ENCODE measurements at regions not wholly inside any gene's neighbourhood (a gene's known extent, or its start where the extent isn't known, plus 50 kb on each side); places are given as distances from the start of the nearest gene placed in this dataset.

DNA sequence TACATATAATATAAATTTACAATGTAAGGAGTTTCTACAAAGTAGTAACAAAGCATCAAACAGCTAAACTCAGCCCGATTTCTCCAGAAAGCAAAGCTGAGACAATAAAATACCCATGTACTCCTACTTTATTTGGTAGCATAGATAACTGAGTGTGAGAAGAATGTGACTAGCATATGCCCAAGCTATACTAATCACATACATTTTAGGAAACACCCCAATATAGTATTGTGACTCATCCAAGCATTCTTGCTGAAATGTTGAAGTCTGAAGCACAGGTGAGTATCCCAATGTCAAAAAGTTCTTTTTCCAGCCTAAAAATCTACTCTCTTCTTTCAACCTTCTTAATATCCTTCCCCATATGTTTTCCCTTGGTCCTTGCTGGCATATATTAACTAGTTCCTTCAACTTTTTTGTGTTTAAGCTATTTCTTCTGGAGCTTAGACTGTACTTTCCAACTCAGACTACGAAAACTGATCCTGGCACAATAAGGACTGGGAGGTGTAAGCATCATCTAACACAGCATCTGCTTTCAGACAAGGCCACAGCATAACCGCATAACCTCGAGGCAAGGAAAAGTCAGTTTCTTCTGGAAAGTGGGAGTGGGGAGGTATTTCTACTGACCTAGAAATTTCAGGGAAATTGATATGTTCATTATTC is 163.0 kb upstream of the RNPC3 start:
- Histone ChIP-seq H3K36me3 (no peaks in the 10 kb centered on the region), H3K9me3 (no peaks in the 10 kb centered on the region), H3K4me3 (no peak overlapping the region), H3K27ac (no peak overlapping the region), H3K27me3 (no peaks in the 10 kb centered on the region), H3K4me1 (no peaks in the 10 kb centered on the region)
- ATAC-seq (no peak), DNase-seq (no peak)
- intact Hi-C loops (cut with DNase I) = no loop called here
- WGBS (ENCODE audit: insufficient coverage, low coverage, low lambda C conversion rate, missing lambda C conversion rate) = 74% methylated on average over 4 of the region's 4 CpGs
- TF ChIP-seq POLR2A (IDR thresholded peaks at IDR 0.05) = no peak
- TF ChIP-seq, protein P1, sequence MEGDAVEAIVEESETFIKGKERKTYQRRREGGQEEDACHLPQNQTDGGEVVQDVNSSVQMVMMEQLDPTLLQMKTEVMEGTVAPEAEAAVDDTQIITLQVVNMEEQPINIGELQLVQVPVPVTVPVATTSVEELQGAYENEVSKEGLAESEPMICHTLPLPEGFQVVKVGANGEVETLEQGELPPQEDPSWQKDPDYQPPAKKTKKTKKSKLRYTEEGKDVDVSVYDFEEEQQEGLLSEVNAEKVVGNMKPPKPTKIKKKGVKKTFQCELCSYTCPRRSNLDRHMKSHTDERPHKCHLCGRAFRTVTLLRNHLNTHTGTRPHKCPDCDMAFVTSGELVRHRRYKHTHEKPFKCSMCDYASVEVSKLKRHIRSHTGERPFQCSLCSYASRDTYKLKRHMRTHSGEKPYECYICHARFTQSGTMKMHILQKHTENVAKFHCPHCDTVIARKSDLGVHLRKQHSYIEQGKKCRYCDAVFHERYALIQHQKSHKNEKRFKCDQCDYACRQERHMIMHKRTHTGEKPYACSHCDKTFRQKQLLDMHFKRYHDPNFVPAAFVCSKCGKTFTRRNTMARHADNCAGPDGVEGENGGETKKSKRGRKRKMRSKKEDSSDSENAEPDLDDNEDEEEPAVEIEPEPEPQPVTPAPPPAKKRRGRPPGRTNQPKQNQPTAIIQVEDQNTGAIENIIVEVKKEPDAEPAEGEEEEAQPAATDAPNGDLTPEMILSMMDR (IDR thresholded peaks at IDR 0.05) = no peak

DNA sequence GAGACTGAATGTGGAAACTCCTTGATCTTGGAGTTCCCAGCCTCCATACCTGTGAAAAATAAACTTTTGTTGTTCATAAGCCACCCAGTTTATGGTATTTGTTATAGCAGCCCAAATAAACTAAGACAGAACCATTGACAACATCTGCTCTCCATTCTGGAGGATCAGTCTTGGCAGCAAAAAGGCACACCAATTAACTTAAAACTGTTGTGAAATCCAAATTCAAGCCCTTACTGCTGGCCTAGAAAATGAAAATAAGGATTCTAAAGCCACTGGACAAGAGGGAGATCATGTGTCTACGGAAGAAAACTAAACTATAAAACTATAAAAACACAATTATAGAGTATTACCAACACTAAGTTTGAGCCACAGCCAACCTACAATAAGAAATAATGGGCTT is 172.1 kb upstream of the RNPC3 start:
- Histone ChIP-seq H3K4me3 (no peak overlapping the region), H3K36me3 (no peaks in the 10 kb centered on the region), H3K4me1 (no peaks in the 10 kb centered on the region), H3K27me3 (no peaks in the 10 kb centered on the region), H3K27ac (no peak overlapping the region), H3K9me3 (no peaks in the 10 kb centered on the region)
- no peak for DNase-seq
- intact Hi-C loops (cut with DNase I) = no loop called here
- ATAC-seq = no peak
- no peak for TF ChIP-seq POLR2A (IDR thresholded peaks at IDR 0.05)
- TF ChIP-seq, protein P1 (IDR thresholded peaks at IDR 0.05) = no peak
- WGBS (ENCODE audit: insufficient coverage, low coverage, low lambda C conversion rate, missing lambda C conversion rate) = 44% methylated on average over 1 of the region's 1 CpG

DNA sequence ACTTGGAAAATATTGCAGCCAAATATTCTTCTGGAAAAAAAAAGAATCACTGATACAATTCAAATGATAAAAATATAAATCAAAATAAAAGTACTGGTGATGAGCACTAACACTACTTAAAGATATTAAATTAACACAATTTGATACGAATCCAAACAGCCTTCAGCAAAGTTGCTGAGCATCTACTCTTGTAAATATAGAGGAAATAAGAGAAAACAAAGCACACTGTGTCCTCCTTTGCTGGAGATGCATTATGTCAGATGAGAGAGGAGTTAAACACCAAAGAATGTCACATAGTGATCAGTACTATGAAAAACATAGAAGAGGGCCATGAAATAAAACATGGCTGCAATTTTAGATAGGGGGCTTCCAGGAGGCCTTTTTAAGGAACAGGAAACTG is 177.4 kb upstream of the RNPC3 start:
- intact Hi-C loops (cut with DNase I) = no loop called here
- TF ChIP-seq, protein P1 (IDR thresholded peaks at IDR 0.05) = no peak
- no peak for TF ChIP-seq POLR2A (IDR thresholded peaks at IDR 0.05)
- ATAC-seq = no peak

DNA sequence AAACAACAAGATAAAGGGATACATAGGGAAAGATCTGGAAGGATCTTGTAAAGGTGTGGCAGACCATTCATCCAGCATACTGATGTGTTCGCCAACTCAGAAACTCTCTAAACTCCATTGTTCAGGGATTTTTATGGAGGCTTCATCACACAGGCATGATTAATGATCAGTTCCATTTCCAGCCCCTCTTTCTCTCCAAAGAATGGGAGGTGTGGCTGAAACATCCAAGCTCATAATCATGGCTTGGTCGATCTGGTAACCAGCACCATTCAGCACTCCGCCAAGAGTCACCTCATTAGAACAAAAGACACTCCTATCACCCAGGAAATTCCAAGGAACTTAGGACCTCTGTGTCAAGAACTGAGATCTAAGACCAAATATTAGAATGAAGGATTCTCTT is 180.6 kb upstream of the RNPC3 start:
- no peak overlapping the region for H3K27ac ChIP-seq
- TF ChIP-seq, protein P1 (IDR thresholded peaks at IDR 0.05) = no peak
- no peak for TF ChIP-seq POLR2A (IDR thresholded peaks at IDR 0.05)
- ATAC-seq (no peak), DNase-seq (no peak)
- no peaks in the 10 kb centered on the region for H3K9me3 ChIP-seq
- no peaks in the 10 kb centered on the region for H3K36me3 ChIP-seq
- WGBS (ENCODE audit: insufficient coverage, low coverage, low lambda C conversion rate, missing lambda C conversion rate) = 53% methylated on average over 3 of the region's 3 CpGs
- intact Hi-C loops (cut with DNase I) = no loop called here
- no peaks in the 10 kb centered on the region for H3K27me3 ChIP-seq
- H3K4me1 ChIP-seq = no peaks in the 10 kb centered on the region
- no peak overlapping the region for H3K4me3 ChIP-seq

More for the DNA sequence above, 177.4 kb upstream of the RNPC3 start:
- no peaks in the 10 kb centered on the region for H3K4me1 ChIP-seq
- no peaks in the 10 kb centered on the region for H3K27me3 ChIP-seq
- H3K9me3 ChIP-seq = no peaks in the 10 kb centered on the region
- no peaks in the 10 kb centered on the region for H3K36me3 ChIP-seq
- no peak overlapping the region for H3K27ac ChIP-seq
- no peak overlapping the region for H3K4me3 ChIP-seq
- no peak for DNase-seq
- WGBS (ENCODE audit: insufficient coverage, low coverage, low lambda C conversion rate, missing lambda C conversion rate) = 27% methylated on average over 1 of the region's 1 CpG

Measured in right lobe of liver (tissue), 6 donors.